Upper lobe of right lung (tissue), 1 donor: ENCODE measurements at regions not wholly inside any gene's neighbourhood (a gene's known extent, or its start where the extent isn't known, plus 50 kb on each side); places are given as distances from the start of the nearest gene placed in this dataset.

Experiments
- ATAC-seq: fragments of 200-7000 bp; cut with Tn5 transposase; one replicate; pipeline ENCODE4 v1.9.1; 2020; ENCODE audit warnings: mild to moderate bottlenecking, moderate library complexity
- DNase-seq: peaks from one replicate; pipeline ENCODE4 v3.0.0-alpha.2; 2020
- H3K27ac ChIP-seq: fragments of 200-600 bp; one replicate; pipeline ENCODE4 v1.8.0; 2022
- H3K27me3 ChIP-seq: fragments of 200-600 bp; one replicate; pipeline ENCODE4 v1.8.0; 2022; ENCODE audit warnings: mild to moderate bottlenecking
- H3K36me3 ChIP-seq: fragments of 200-600 bp; one replicate; pipeline ENCODE4 v1.8.0; 2022
- H3K4me1 ChIP-seq: fragments of 200-600 bp; one replicate; pipeline ENCODE4 v1.8.0; 2022
- H3K4me3 ChIP-seq: fragments of 200-600 bp; one replicate; pipeline ENCODE4 v1.8.0; 2022; ENCODE audit warnings: mild to moderate bottlenecking
- H3K9me3 ChIP-seq: fragments of 200-600 bp; one replicate; pipeline ENCODE4 v1.8.0; 2022
- intact Hi-C: fragments of 100-400 bp; cut with DNase I; formaldehyde crosslinking; loops from one replicate; pipeline ENCODE4 v1.11.0; 2022
- TF ChIP-seq, protein P1 (sequence below): fragments of 200-600 bp; IDR thresholded peaks from one replicate; pipeline ENCODE4 v1.8.0; 2022; ENCODE audit warnings: antibody characterized with exemption
- donor health status: DM: no; HTN: yes; CAD: no; lungs with severe emphysema.

DNA sequence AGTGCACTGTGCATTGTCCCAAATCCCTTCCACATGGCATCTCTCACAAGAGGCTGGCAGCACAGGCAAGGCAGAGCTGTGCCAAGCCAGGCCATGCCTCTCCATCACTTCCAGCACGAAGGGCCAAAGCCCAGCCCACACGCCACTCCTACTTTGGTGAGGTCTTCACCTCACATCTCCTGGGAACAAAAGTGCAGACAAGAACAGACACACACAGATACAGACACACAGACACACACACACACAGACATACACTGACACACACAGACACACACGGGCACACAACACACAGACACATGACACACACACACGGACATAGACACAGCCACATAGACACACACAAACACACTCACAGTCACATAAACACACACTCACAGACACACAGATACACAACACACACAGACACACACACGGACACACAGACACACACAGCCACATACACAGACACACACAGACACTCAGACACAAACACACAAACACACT lies 233.3 kb downstream of the UACA start:
- DNase-seq (no peak), ATAC-seq (no peak)
- H3K36me3 ChIP-seq = no peaks in the 10 kb centered on the region
- TF ChIP-seq, protein P1, sequence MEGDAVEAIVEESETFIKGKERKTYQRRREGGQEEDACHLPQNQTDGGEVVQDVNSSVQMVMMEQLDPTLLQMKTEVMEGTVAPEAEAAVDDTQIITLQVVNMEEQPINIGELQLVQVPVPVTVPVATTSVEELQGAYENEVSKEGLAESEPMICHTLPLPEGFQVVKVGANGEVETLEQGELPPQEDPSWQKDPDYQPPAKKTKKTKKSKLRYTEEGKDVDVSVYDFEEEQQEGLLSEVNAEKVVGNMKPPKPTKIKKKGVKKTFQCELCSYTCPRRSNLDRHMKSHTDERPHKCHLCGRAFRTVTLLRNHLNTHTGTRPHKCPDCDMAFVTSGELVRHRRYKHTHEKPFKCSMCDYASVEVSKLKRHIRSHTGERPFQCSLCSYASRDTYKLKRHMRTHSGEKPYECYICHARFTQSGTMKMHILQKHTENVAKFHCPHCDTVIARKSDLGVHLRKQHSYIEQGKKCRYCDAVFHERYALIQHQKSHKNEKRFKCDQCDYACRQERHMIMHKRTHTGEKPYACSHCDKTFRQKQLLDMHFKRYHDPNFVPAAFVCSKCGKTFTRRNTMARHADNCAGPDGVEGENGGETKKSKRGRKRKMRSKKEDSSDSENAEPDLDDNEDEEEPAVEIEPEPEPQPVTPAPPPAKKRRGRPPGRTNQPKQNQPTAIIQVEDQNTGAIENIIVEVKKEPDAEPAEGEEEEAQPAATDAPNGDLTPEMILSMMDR = no peak
- no peak overlapping the region for H3K27ac ChIP-seq
- H3K4me3 ChIP-seq = no peak overlapping the region
- intact Hi-C loops = no loop called here
- peaks cover 14% of the 10 kb centered on the region for H3K4me1 ChIP-seq
- no peaks in the 10 kb centered on the region for H3K27me3 ChIP-seq
- H3K9me3 ChIP-seq = no peaks in the 10 kb centered on the region

DNA sequence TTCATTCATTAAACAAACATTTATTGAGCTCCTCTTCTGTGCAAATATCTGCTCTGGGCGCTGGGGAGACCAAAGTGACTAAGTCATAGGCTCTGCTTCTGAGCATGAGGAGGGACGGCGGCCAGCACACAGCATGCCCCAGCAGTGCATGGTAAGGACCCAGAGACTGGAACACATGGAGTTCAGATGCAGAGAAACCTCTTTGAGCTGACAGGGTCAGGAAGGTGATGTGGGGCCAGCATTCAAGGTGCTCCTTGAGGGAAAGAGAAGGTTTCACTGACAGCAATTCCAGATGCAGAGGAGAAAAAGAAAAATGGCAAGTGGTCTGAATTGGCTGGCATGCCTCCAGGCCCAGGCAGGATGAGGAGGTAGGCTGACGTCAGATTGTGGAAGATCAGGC lies 234.5 kb downstream of the UACA start:
- H3K27ac ChIP-seq = no peak overlapping the region
- DNase-seq (no peak), ATAC-seq (no peak)
- H3K4me1 ChIP-seq = peaks cover 11% of the 10 kb centered on the region
- TF ChIP-seq, protein P1 = no peak
- H3K27me3 ChIP-seq = no peaks in the 10 kb centered on the region
- no peak overlapping the region for H3K4me3 ChIP-seq
- intact Hi-C loops = no loop called here
- H3K9me3 ChIP-seq = no peaks in the 10 kb centered on the region
- H3K36me3 ChIP-seq = no peaks in the 10 kb centered on the region

DNA sequence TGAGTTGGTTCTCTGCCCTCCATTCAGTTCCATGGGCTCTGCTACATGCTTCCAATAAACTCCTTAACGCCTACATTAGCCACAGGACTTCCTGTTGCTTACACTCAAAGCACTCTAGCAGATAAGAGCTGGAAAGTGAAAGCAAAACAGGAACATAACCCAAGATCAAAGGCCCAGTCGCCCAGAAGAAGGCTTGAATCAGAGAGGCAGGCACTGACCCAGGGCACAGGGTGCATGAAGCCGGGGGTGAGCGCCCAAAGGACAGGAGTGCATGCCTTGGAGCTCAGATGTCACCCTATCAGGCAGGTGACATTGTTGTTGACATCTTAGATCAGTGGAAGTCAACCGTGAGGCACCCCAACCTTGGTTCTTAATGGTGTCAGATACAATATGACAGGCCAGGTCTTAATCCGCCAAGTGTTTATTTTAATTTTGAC lies 235.1 kb downstream of the UACA start:
- Histone ChIP-seq H3K27ac (peak overlapping the region; percentile 60), H3K4me3 (no peak overlapping the region), H3K27me3 (no peaks in the 10 kb centered on the region), H3K9me3 (no peaks in the 10 kb centered on the region), H3K36me3 (no peaks in the 10 kb centered on the region), H3K4me1 (peaks cover 11% of the 10 kb centered on the region)
- TF ChIP-seq, protein P1 = no peak
- peak; percentile 91 for ATAC-seq
- intact Hi-C loops = no loop called here
- no peak for DNase-seq

DNA sequence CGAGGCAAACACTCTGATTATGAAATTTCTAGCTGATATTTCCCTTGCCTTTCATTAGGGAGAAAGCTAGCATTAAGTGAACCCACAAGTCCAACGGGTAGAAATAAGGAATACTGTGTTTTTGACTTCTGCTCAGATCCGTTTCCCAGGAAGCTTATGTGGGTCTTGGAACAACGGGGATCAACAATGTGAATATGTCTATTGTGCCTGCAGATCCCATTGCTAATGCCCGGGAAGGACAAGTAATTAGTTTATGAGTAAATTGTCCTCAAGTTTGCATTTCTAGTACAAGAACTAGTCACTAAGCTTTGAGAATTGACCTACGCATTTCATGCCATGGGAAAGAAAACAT lies 236.4 kb downstream of the UACA start:
- H3K4me3 ChIP-seq = no peak overlapping the region
- H3K27ac ChIP-seq = no peak overlapping the region
- peaks cover 11% of the 10 kb centered on the region for H3K4me1 ChIP-seq
- H3K36me3 ChIP-seq = no peaks in the 10 kb centered on the region
- TF ChIP-seq, protein P1 = no peak
- H3K27me3 ChIP-seq = no peaks in the 10 kb centered on the region
- ATAC-seq (no peak), DNase-seq (no peak)
- no peaks in the 10 kb centered on the region for H3K9me3 ChIP-seq
- intact Hi-C loops = no loop called here

DNA sequence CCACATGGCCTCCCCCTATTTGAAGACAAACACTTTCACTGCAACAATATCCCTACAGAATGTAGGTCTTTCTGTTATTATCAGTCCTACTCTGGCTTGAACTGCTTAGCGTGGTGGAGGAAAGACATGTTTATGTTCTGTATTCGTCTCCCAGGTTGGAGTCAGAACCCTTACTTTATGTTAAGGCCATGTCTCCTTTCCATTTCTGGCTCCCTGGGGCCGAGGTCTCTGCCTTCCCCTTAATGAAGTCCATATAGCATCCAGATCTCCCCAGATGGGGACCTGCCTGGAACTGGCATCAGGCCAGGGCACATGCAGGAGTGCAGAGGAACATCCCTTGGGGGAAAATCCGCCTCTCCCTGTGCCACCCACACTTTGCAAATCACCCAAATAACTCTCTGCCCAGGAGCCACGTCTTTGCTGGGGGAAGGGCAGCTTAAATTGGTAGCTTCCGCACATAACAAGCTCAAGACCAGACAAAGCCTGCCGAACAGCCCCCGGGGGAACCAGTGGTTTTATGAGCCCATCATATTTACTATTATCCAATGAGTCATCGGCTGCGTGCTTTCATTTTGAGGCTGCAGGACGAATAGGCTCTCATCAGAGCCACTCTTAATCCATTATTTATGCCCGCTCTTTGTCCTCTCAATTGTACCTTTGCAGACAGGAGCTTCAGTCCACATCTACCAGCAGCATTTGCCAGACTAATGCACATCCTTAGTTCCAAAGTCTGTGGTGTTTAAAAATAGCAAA lies 237.0 kb downstream of the UACA start:
- no peak overlapping the region for H3K27ac ChIP-seq
- TF ChIP-seq, protein P1 = no peak
- peaks cover 11% of the 10 kb centered on the region for H3K4me1 ChIP-seq
- H3K27me3 ChIP-seq = no peaks in the 10 kb centered on the region
- intact Hi-C loops = no loop called here
- no peak overlapping the region for H3K4me3 ChIP-seq
- ATAC-seq (no peak), DNase-seq (no peak)
- H3K9me3 ChIP-seq = no peaks in the 10 kb centered on the region
- no peaks in the 10 kb centered on the region for H3K36me3 ChIP-seq
